Hepatocyte (in vitro differentiated cells): ENCODE measurements at regions not wholly inside any gene's neighbourhood (a gene's known extent, or its start where the extent isn't known, plus 50 kb on each side); places are given as distances from the start of the nearest gene placed in this dataset.

Source experiments
- EZH2phosphoT487 ChIP-seq: fragments of 200-600 bp; sonication (generic); IDR thresholded peaks from one replicate; pipeline ENCODE4 v1.6.1; 2018; ENCODE audit warnings: antibody characterized with exemption, mild to moderate bottlenecking, low read depth, moderate library complexity; ENCODE audit not compliant: unreplicated experiment, severe bottlenecking
- TF ChIP-seq, protein P1 (sequence below): fragments of 200-600 bp; sonication (generic); IDR thresholded peaks from 2 replicates; pipeline ENCODE4 v1.5.1; 2016; ENCODE audit warnings: antibody characterized with exemption, mild to moderate bottlenecking; ENCODE audit not compliant: poor library complexity

DNA sequence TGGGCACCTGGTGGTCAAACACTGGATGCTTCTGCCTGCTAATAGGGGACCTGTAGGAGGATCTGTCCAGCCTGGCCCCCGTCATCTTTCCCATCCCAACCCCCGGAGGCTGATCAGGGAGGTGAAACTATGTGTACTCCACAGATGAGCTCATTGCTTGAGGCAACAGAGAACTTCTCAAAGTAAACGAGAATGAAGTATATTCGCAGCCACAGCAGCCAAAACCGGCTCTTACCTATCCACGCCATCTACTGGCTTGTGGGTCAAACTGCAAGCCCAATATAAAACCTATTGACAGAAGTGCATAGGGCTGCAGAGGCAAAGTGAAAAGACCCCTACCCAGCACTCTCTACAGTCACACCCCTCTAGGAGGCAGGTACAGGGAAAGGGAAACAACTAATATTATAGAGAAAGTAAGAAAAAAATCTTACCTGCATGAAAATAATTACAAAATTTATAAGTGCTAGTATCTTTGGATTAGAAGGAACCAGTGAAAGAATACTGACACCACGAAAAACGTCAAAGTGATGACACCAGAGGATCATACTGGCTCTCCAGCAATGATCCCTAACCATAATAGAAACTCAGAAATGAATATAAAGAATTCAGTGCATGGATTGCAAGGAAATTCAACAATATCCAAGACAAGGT, 973.5 kb downstream of the ANKRD7 start:
- TF ChIP-seq, protein P1, sequence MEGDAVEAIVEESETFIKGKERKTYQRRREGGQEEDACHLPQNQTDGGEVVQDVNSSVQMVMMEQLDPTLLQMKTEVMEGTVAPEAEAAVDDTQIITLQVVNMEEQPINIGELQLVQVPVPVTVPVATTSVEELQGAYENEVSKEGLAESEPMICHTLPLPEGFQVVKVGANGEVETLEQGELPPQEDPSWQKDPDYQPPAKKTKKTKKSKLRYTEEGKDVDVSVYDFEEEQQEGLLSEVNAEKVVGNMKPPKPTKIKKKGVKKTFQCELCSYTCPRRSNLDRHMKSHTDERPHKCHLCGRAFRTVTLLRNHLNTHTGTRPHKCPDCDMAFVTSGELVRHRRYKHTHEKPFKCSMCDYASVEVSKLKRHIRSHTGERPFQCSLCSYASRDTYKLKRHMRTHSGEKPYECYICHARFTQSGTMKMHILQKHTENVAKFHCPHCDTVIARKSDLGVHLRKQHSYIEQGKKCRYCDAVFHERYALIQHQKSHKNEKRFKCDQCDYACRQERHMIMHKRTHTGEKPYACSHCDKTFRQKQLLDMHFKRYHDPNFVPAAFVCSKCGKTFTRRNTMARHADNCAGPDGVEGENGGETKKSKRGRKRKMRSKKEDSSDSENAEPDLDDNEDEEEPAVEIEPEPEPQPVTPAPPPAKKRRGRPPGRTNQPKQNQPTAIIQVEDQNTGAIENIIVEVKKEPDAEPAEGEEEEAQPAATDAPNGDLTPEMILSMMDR, result peak; percentile 64
- TF ChIP-seq EZH2phosphoT487, result no peak
